Neuronal stem cell (in vitro differentiated cells): ENCODE measurements at regions not wholly inside any gene's neighbourhood (a gene's known extent, or its start where the extent isn't known, plus 50 kb on each side); places are given as distances from the start of the nearest gene placed in this dataset.

Experiments used
- DNase-seq: peaks from one replicate; pipeline ENCODE4 v3.0.0-alpha.2; 2013; ENCODE audit warnings: low spot score
- H2AFZ ChIP-seq: one replicate; pipeline ENCODE4 v1.6.1; 2013; ENCODE audit warnings: mild to moderate bottlenecking, low read length, inconsistent platforms
- H2AK5ac ChIP-seq: 2 replicates; pipeline ENCODE4 v1.6.1; 2013; ENCODE audit warnings: low read depth, mild to moderate bottlenecking, inconsistent platforms, low read length, moderate library complexity, mixed read lengths
- H2BK120ac ChIP-seq: 2 replicates; pipeline ENCODE4 v1.6.1; 2013; ENCODE audit warnings: low read depth, mild to moderate bottlenecking, inconsistent platforms, low read length, moderate library complexity, mixed read lengths
- H2BK12ac ChIP-seq: one replicate; pipeline ENCODE4 v1.6.1; 2013; ENCODE audit warnings: low read length, inconsistent platforms
- H2BK15ac ChIP-seq: 2 replicates; pipeline ENCODE4 v1.6.1; 2013; ENCODE audit warnings: mild to moderate bottlenecking, low read length, inconsistent platforms, mixed read lengths
- H2BK5ac ChIP-seq: one replicate; pipeline ENCODE4 v1.6.1; 2013; ENCODE audit warnings: inconsistent platforms, mild to moderate bottlenecking, low read length, moderate library complexity
- H3K14ac ChIP-seq: one replicate; pipeline ENCODE4 v1.6.1; 2013; ENCODE audit warnings: low read length, inconsistent platforms
- H3K18ac ChIP-seq: 2 replicates; pipeline ENCODE4 v1.6.1; 2013; ENCODE audit warnings: low read length, inconsistent platforms
- H3K23ac ChIP-seq: 2 replicates; pipeline ENCODE4 v1.6.1; 2013; ENCODE audit warnings: low read depth, mild to moderate bottlenecking, mixed read lengths, low read length, inconsistent platforms; ENCODE audit not compliant: poor library complexity
- H3K27ac ChIP-seq: replicated peaks from 3 replicates; pipeline ENCODE4 v1.5.1; 2013; ENCODE audit warnings: low read length, inconsistent platforms
- H3K27me3 ChIP-seq, 3 experiments: 2 replicates each; pipeline ENCODE4 v1.6.1; 2013; ENCODE audit warnings: low read length in 3 of 3, mild to moderate bottlenecking in 2 of 3, inconsistent platforms in 1 of 3, low read depth in 1 of 3, mixed read lengths in 1 of 3, moderate library complexity in 1 of 3; ENCODE audit not compliant: control insufficient read depth in 3 of 3, insufficient read depth in 3 of 3
- H3K36me3 ChIP-seq, 2 donors: replicated peaks in 1 of 2; 2 replicates each; pipeline ENCODE4 v1.6.1; 2013; ENCODE audit warnings: low read length in 2 of 2; ENCODE audit not compliant: control insufficient read depth in 2 of 2, insufficient read depth in 2 of 2
- H3K4ac ChIP-seq: 2 replicates; pipeline ENCODE4 v1.6.1; 2013; ENCODE audit warnings: inconsistent platforms, mild to moderate bottlenecking, low read length, moderate library complexity
- H3K4me1 ChIP-seq, 2 donors: 1 replicate in 1 of 2; 2 replicates in 1 of 2; pipeline ENCODE4 v1.6.1; 2013; ENCODE audit warnings: low read length in 2 of 2, low read depth in 1 of 2; ENCODE audit not compliant: control insufficient read depth in 2 of 2, insufficient read depth in 1 of 2
- H3K4me2 ChIP-seq: one replicate; pipeline ENCODE4 v1.6.1; 2013; ENCODE audit warnings: mild to moderate bottlenecking, low read length, inconsistent platforms; ENCODE audit not compliant: insufficient read depth, poor library complexity, severe bottlenecking
- H3K4me3 ChIP-seq, 2 donors: 2 replicates each; pipeline ENCODE4 v1.5.1; 2013; ENCODE audit warnings: low read length in 2 of 2, mild to moderate bottlenecking in 2 of 2, inconsistent platforms in 1 of 2, moderate library complexity in 1 of 2
- H3K79me1 ChIP-seq: one replicate; pipeline ENCODE4 v1.6.1; 2013; ENCODE audit warnings: low read depth, mild to moderate bottlenecking, inconsistent platforms, low read length, moderate library complexity
- H3K9ac ChIP-seq: one replicate; pipeline ENCODE4 v1.6.1; 2013; ENCODE audit warnings: mild to moderate bottlenecking, low read depth, low read length, inconsistent platforms; ENCODE audit not compliant: poor library complexity
- H3K9me3 ChIP-seq, 2 donors: replicated peaks in 1 of 2; 2 replicates each; pipeline versions ENCODE3 to v1.6.1; 2013; ENCODE audit warnings: low read length in 2 of 2, mild to moderate bottlenecking in 2 of 2, inconsistent platforms in 1 of 2, low read depth in 1 of 2, mixed read lengths in 1 of 2, moderate library complexity in 1 of 2; ENCODE audit not compliant: control insufficient read depth in 2 of 2, insufficient read depth in 1 of 2
- H4K8ac ChIP-seq: one replicate; pipeline ENCODE4 v1.6.1; 2013; ENCODE audit warnings: low read depth, mild to moderate bottlenecking, inconsistent platforms, low read length, moderate library complexity
- H4K91ac ChIP-seq: one replicate; pipeline ENCODE4 v1.6.1; 2013; ENCODE audit warnings: low read length, low read depth, mild to moderate bottlenecking, inconsistent platforms; ENCODE audit not compliant: poor library complexity
- WGBS, 2 donors: extraction: QIAGEN DNeasy Blood & Tissue Kit; methylation state at CpG; one replicate each; pipeline ENCODE4 v1.1.7; 2013; ENCODE audit warnings: missing lambda C conversion rate in 2 of 2, mixed read lengths in 1 of 2; ENCODE audit not compliant: insufficient read length in 2 of 2, insufficient replicate concordance in 1 of 2; ENCODE audit errors: extremely low coverage in 2 of 2; 5-methylcytosine and 5-hydroxymethylcytosine counted together

- DNase-seq = no peak
- H3K36me3 ChIP-seq = no peaks in the 10 kb centered on the region
- H2AFZ ChIP-seq = no peak overlapping the region
- H2BK12ac ChIP-seq = no peak overlapping the region
- no peak overlapping the region for H2BK5ac ChIP-seq
- H3K9ac ChIP-seq = no peak overlapping the region
- no peak overlapping the region for H2BK120ac ChIP-seq
- no peak overlapping the region for H4K8ac ChIP-seq
- H3K27ac ChIP-seq = no peak overlapping the region
- no peak overlapping the region for H3K4me2 ChIP-seq
- no peaks in the 10 kb centered on the region for H3K9me3 ChIP-seq
- H3K27me3 ChIP-seq = no peaks in the 10 kb centered on the region
- H3K18ac ChIP-seq = no peak overlapping the region
- WGBS, 2 donors = no CpG with 5 or more reads among the region's 3 CpGs
- H3K4ac ChIP-seq = no peak overlapping the region
- no peaks in the 10 kb centered on the region for H3K79me1 ChIP-seq
- no peak overlapping the region for H4K91ac ChIP-seq
- H3K14ac ChIP-seq = no peak overlapping the region
- no peak overlapping the region for H2AK5ac ChIP-seq
- peaks cover 1 to 21% of the 10 kb centered on the region in 2 donors for H3K4me1 ChIP-seq
- H3K4me3 ChIP-seq = no peak overlapping the region
- H3K23ac ChIP-seq = no peak overlapping the region
- H2BK15ac ChIP-seq = no peak overlapping the region
These were observed 57.9 kb downstream of the NPY start for GRCh38 chr7:24341691-24342413.

- no peak overlapping the region for H2BK5ac ChIP-seq
- no peak overlapping the region for H2BK12ac ChIP-seq
- H3K14ac ChIP-seq = no peak overlapping the region
- H3K4me3 ChIP-seq = no peak overlapping the region
- no CpG with 5 or more reads among the region's 2 CpGs for WGBS, 2 donors
- H3K27ac ChIP-seq = no peak overlapping the region
- DNase-seq = no peak
- peaks cover 0 to 15% of the 10 kb centered on the region in 2 donors for H3K4me1 ChIP-seq
- no peak overlapping the region for H3K4me2 ChIP-seq
- no peaks in the 10 kb centered on the region for H3K79me1 ChIP-seq
- no peak overlapping the region for H3K4ac ChIP-seq
- no peak overlapping the region for H4K91ac ChIP-seq
- no peak overlapping the region for H2AK5ac ChIP-seq
- H3K27me3 ChIP-seq = no peaks in the 10 kb centered on the region
- H2BK15ac ChIP-seq = no peak overlapping the region
- no peak overlapping the region for H2AFZ ChIP-seq
- H3K18ac ChIP-seq = no peak overlapping the region
- H3K9me3 ChIP-seq = no peaks in the 10 kb centered on the region
- no peak overlapping the region for H3K23ac ChIP-seq
- no peak overlapping the region for H2BK120ac ChIP-seq
- no peak overlapping the region for H4K8ac ChIP-seq
- no peaks in the 10 kb centered on the region for H3K36me3 ChIP-seq
- no peak overlapping the region for H3K9ac ChIP-seq
These were observed 59.6 kb downstream of the NPY start for GRCh38 chr7:24343614-24344013.

- Histone ChIP-seq H3K79me1 (no peaks in the 10 kb centered on the region), H3K4me1 (peaks cover 0 to 21% of the 10 kb centered on the region in 2 donors), H3K4me2 (no peak overlapping the region), H3K14ac (no peak overlapping the region), H3K36me3 (peaks cover 0 to 2% of the 10 kb centered on the region in 2 donors), H3K27me3 (no peaks in the 10 kb centered on the region), H2BK5ac (no peak overlapping the region), H2BK120ac (no peak overlapping the region), H3K18ac (no peak overlapping the region), H3K23ac (no peak overlapping the region), H4K91ac (no peak overlapping the region), H2BK15ac (peak overlapping the region; percentile 3), H4K8ac (no peak overlapping the region), H3K9me3 (no peaks in the 10 kb centered on the region), H3K27ac (no peak overlapping the region), H3K4me3 (no peak overlapping the region), H2AFZ (peak overlapping the region; percentile 45), H3K4ac (no peak overlapping the region), H3K9ac (no peak overlapping the region), H2BK12ac (no peak overlapping the region), H2AK5ac (no peak overlapping the region)
- DNase-seq = no peak
- no CpG with 5 or more reads among the region's 5 CpGs for WGBS, 2 donors
These were observed 62.1 kb downstream of the NPY start for GRCh38 chr7:24346129-24346528.

GRCh38 chr7:24346716-24347115 is 62.7 kb downstream of the NPY start:
- no peak overlapping the region for H3K18ac ChIP-seq
- peaks cover 0 to 21% of the 10 kb centered on the region in 2 donors for H3K4me1 ChIP-seq
- no peak overlapping the region for H2BK120ac ChIP-seq
- no peak for DNase-seq
- H4K91ac ChIP-seq = no peak overlapping the region
- no peaks in the 10 kb centered on the region for H3K27me3 ChIP-seq
- no peak overlapping the region for H3K27ac ChIP-seq
- H2AFZ ChIP-seq = no peak overlapping the region
- H2BK12ac ChIP-seq = no peak overlapping the region
- no peaks in the 10 kb centered on the region for H3K79me1 ChIP-seq
- H3K4me3 ChIP-seq = no peak overlapping the region
- no peaks in the 10 kb centered on the region for H3K9me3 ChIP-seq
- H3K4me2 ChIP-seq = no peak overlapping the region
- H3K4ac ChIP-seq = no peak overlapping the region
- H3K36me3 ChIP-seq = peaks cover 0 to 2% of the 10 kb centered on the region in 2 donors
- no peak overlapping the region for H4K8ac ChIP-seq
- no peak overlapping the region for H2BK15ac ChIP-seq
- no peak overlapping the region for H3K14ac ChIP-seq
- no peak overlapping the region for H2BK5ac ChIP-seq
- H3K23ac ChIP-seq = no peak overlapping the region
- H3K9ac ChIP-seq = no peak overlapping the region
- no CpG with 5 or more reads among the region's 3 CpGs for WGBS, 2 donors
- no peak overlapping the region for H2AK5ac ChIP-seq
